ENCODE measurements at regions not wholly inside any gene's neighbourhood (a gene's known extent, or its start where the extent isn't known, plus 50 kb on each side); places are given as distances from the start of the nearest gene placed in this dataset.

DNA sequence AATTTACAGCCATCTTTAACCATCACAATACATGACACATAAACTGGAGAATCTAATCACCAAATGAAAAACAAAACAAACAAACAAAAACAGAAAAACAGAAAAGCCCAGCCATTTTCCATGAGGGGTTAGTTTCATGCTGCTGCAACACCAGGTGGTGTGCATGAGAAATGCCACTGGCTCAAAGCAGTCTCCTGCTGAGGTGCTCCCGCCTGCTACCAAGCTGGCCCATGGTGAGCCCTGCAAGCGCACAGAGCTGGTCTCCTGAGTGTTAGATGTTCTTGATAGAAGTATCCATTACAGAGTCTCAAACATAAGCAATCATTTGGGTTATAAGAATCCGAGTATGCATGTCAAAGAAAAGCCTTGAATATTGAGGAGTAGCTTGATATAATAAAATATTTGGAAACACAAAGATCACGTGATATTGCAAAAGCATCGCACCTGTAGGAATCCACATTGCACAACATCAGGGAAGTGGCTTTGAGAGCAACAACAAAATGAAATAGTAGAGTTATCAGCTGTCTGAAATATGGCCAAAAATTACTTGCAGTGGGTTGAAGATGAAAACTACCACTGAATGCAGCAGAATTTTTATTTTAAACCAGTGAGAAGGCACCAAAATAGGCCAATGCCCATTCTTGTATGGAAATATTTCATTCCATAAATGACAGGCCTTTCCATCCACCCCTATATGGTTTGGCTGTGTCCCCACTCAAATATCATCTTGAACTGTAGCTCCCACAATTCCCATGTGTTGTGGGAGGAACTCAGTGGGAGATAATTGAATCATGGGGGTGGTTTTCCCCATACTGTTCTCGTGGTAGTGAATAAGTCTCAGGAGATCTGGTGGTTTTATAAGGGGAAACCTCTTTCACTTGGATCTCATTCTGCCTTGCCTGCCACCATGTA is 194.8 kb downstream of the SYK start:
- TF ChIP-seq TCF7L2 (IDR thresholded peaks at IDR 0.05; ENCODE audit: low read depth, low read length) (no peak), SIN3A (IDR thresholded peaks at IDR 0.05; ENCODE audit: borderline replicate concordance, insufficient read depth, low read depth, low read length) (no peak), POLR2AphosphoS5 (IDR thresholded peaks at IDR 0.05; ENCODE audit: low read depth, low read length) (no peak), REST (IDR thresholded peaks at IDR 0.05; ENCODE audit: insufficient read depth in 1 of 2, low read depth in 2 of 2, low read length in 1 of 2) (no peak)
- TF ChIP-seq, protein P1, sequence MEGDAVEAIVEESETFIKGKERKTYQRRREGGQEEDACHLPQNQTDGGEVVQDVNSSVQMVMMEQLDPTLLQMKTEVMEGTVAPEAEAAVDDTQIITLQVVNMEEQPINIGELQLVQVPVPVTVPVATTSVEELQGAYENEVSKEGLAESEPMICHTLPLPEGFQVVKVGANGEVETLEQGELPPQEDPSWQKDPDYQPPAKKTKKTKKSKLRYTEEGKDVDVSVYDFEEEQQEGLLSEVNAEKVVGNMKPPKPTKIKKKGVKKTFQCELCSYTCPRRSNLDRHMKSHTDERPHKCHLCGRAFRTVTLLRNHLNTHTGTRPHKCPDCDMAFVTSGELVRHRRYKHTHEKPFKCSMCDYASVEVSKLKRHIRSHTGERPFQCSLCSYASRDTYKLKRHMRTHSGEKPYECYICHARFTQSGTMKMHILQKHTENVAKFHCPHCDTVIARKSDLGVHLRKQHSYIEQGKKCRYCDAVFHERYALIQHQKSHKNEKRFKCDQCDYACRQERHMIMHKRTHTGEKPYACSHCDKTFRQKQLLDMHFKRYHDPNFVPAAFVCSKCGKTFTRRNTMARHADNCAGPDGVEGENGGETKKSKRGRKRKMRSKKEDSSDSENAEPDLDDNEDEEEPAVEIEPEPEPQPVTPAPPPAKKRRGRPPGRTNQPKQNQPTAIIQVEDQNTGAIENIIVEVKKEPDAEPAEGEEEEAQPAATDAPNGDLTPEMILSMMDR (IDR thresholded peaks at IDR 0.05), result no peak
